LoVo (cell line): ENCODE measurements at regions not wholly inside any gene's neighbourhood (a gene's known extent, or its start where the extent isn't known, plus 50 kb on each side); places are given as distances from the start of the nearest gene placed in this dataset.
"Not testable (repeated sequence)": the region's sequence is repeated elsewhere in the genome, so short reads cannot be mapped to it uniquely, and the experiment has no call there.

Source experiments
- DNase-seq: peaks from one replicate; pipeline ENCODE4 v3.0.0-alpha.2; 2016; ENCODE audit warnings: low spot score

DNA sequence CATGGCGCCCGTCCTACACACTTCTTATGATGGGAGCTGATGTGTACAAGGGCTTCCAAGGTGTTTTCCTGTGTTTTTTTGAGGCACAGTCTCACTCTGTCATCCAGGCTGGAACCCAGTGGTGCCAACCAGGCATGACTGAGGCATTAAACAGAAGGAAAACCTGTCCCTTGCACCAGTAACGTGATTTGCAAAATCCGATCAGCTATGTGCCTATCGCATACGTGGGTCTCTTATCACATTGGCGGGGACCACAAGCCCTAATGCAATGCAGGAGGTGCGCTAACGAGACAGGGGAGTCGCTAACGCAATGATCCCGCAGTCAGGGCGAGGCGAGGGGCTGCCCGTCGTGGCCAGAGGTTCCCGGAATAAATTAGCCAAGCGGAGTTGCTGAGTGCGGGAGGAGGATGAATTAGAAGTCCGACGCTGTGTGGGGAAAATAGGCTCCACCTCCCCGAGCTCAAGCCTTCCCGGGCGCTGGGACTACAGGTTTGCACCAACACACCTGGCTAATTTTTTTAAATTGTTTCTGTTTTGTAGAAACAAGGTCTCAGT, 162.7 kb downstream of the SHOX start:
- DNase-seq, result no peak

DNA sequence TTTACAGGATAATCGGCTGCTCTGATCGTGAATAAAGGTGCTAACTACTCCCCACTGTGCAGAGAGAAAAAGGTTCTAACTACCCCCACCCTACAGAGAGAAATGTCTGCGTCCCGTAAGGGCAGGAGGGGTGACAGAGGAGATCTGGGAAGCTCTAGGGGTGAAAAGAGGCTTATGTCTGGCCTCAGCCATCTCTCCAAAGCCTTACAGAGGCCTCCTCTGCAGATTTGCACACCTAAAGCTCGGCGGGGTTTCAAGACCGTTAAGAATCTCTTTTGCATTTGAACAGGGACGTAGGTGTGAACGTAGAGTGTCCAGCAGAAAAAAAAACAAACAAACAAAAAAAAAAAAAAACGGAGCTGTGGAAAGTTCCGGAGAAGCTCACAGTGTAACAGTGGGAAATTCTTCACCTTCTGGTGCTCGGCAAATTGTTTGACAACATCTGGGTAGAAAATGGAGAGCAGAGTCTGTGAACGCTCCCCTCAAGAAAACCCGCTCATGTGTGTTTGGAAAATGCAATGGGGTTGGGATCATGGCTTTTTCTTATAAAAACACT, 161.0 kb downstream of the SHOX start:
- DNase-seq, result no peak

DNA sequence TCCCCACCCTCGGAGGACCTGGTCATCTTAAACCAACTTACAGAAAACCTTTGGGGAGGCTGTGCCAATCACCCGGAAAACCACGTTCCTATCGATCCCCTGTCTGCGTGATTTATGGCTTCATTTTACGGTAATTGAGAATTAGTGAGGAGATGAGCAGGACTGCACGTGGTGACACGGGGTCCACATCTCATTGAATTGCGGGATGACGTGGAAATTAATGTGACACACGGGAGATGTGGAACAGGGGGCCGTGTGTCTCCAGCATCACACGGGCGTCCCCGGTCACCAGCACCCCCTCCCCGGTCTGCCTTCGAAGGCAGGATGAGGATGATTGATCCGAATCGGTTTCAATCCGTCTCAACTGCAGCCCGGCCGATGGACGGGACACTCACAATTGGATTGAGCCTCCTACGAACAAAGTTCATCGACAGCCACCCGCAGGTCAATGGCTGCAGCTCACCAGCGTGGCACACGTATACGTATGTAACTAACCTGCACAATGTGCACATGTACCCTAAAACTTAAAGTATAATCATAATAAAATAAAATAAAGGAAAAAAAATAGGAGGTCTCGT, 160.3 kb downstream of the SHOX start:
- no peak for DNase-seq

DNA sequence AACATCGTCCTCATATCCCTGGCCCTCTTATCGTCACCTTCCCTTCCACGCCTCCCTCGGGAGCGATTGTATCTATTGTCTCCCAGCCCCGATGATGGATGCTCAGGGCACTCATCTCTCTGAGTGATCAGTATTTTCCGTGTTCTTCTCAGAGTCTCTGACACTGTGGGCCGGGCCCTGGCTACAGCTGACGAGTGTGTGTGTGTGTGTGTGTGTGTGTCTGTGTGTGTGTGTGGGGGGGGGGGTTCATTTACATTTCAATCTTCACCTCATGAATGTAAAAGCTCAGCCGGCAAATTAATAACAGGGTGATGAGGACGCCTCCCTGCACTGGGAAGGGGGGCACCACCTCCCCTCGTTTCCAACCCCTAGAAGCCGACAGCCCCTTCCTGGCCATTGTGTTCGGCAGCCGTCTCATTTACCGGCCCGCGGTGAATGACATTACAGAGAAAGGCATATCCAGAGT, 159.5 kb downstream of the SHOX start:
- DNase-seq, result no peak

DNA sequence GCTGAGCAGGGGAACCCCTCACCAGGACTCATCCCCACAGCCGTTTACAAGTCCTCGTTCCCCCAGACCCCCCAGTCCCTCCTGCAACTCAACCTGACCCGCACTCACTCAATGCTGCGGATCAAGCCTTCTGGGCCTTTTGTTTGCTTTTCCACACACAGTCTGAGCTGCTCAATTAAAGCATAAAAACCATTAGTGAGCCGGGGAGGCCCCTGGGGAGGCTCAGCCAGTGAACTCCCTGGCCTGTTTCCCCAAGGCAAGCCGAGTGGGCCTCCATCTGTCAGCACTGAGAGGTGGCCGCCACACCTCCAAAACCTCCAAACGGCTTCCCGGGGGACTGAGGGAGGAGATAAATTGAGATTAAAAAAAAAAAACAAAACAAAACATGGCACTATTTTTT, 158.5 kb downstream of the SHOX start:
- no peak for DNase-seq

DNA sequence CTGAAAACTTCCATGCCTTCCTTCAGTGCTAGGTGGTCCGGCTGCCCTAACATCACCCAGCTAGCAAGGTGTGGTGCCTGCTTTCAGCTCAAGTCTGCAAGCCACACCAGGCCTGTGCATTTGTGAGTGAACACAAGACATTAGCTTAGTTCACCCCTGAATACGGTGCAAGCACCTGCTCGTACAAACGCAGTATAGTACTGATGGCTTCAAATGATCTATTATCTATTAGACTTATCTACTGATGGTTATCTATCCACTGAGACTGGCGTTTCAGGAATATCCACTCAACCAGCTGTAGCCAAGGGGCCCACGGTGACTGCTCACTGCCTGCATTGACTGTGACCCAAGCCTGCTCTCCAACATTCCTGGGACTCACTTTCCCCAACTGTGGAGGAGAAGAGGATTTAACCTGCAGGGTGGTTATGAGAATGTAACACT, 155.9 kb downstream of the SHOX start:
- no peak for DNase-seq

DNA sequence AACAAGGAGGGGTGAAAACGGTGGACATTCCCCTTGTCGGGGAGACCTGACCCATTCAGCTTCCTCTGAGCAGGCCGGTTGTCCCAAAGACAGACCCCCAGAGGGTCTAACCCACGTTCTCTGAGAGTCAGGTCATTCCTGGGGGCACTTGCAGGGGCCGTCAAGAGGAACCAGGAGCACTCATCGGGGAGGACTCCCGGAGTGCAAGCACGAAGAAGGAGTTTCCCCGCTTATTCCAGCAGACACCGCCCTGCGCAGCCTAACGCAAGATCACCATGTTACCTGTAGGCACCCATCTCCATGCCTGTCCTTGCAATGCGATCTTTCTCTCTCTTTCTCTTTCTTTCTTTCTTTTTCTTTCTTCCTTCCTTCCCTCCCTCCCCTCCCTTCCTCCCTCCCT, 154.2 kb downstream of the SHOX start:
- no peak for DNase-seq

DNA sequence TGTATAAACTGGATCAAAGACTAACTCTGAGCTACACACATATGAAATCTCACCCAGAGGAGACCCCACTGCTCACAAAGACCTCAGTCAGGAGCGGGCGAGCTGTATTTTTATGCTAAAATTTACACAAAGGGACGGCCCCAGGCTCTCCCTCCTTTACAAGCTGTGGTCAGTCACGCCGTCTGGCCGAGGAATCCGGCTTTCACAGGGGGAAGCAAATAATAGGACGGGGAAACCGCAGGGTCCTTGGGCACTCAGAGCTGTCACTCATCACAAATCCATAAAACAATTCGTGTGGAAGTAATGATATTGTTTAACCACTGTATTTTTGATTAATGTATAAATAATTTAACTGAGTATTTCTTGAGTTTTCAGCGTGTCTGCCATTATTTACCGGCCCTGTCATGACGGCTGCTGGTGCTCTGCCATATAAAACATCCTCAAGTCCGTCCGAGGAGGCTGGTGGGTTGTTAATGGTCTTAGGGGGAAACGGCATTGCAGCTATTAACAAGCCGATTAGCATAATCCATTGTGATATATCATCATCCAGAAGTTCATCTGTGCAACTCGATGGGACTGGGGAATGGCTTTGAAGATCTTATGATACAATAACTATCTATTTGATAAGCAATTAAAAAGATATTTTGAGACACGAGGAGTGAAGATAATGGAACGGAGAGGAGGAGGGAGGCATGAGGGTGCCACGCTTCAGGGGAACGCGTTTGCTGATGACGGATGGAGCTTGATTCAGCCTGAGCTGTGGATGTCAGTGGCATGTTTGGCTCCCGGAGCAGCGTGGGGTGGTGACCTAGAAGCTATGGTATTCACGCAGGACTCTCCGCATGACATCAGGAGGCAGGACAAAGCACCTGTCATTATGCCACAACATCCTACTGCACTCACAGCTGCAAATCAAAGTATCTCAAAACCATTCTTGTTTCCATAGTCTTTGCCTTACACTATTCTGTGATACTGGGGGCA, 150.9 kb downstream of the SHOX start:
- no peak for DNase-seq

DNA sequence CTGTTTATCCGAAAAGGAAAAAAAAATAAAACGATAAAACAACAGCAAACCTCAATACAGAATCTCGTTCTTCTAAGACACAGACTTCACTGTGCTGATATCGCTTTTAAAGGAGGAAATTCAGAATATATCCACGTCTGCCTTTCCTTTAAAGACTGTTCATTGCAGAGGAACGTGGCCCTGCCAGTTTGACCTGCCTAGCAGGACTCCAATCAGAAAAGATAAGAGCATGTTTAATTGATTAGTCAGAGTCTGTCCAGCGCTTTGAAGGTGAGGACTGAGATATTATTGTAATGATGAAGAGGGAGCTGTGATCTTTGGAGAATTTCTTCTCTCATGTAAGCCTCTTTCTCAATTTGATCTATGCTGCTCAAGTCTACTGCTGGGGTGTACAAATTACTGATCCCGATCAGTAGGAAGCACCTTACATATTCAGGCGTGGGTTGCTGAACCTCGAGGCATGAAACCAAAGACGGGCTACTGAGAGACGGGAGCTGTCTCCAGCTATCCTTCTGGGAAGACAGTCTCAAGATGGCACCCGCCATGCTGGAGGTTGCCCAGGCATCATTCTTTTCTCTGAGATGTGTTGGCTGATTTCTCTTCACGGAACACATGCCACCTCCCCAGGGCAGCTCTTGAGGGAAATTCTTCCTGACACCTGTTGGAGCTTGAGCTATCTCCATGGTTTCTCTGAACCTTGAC, 146.1 kb downstream of the SHOX start:
- peak; percentile 58 for DNase-seq

DNA sequence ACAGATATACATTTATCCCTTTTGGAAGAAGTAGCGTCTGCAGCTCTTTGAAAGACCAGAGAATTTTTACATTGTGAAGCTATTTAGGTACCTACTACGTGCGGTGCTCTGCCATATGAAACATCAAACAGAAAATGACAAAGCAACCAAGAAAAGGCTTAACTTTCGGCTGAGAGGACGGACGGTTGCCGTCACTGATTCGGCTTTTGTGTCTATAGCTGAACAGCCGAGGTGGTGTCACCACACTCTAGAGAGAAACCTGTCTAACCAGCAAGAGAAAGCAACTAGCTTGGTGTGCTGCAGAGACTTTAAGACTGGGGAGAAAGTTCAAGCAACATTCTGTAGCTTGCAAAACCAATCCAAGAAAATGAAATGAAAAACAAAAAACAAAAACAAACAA, 145.5 kb downstream of the SHOX start:
- DNase-seq, result no peak

DNA sequence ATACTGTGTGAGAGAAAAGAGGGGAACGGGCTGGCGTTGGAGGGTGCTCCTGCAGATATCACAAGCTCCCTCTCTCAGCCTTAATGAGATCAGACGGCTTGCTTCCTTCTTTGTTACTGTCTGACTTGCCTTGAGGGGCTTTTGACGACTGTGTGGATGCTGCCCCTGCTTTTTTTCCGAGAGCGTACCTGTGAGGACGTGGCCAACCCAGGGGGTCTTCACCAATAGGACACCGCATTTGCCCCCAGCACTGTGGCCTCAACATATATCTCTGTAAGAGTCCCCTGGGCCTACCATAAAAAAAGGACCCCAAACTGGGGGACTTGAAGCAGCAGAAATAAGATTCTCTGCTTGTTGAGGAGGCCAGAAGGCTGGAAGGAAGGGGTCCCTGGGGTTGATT, 143.9 kb downstream of the SHOX start:
- DNase-seq, result no peak

DNA sequence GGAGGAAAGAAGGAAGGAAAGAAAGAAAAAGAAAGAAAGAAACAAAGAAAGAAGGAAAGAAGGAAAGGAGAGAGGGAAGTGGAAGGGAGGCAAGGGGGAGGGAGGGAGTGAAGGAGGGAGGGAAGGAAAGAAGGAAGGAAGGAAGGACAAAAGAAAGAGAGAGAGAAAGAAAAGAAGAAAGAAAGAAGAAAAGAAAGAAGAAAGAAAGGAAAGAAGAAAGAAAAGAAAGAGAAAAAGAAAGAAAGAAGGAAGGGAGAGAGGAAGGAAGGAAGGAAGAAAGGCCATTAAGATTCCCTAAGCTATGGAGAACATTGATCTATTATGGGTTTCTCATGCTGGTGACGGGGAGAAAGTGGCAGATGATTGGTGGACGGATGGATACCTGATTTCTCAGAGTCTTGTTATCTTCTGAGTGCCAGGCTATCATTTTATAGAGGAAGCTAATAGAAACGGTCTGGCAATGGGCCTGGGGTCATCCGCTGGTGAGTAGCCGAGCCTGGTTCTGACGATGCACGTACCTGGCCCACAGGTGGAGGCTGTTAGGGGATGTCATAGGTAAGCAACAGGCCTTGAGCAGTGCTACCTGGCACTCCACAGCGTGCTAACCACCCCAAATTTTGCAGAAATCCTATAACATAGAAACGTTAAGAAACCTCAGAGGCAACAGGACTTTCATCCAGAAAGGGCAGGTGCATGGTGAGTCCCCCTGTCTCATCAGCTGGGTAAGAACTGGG, 142.9 kb downstream of the SHOX start:
- DNase-seq, result no peak

DNA sequence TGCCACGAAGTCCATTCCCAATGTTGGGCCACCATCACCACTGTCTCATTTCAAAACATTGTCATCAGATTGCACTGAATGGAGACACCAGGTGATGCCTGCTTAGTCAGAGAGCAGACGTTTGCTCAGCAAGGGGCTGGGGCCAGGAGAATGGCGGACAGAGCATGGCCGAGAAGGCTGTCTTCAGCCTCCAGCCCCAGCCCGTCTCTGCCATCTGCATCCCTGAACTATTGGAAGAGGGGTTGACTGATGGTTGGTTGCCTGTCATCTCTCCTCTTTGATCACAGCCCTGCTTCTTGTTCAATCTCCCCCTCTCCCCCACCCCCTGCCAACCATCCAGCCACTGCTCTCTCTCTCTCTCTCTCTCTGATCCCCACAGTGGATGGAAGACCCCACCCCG, 140.9 kb downstream of the SHOX start:
- DNase-seq, result no peak

DNA sequence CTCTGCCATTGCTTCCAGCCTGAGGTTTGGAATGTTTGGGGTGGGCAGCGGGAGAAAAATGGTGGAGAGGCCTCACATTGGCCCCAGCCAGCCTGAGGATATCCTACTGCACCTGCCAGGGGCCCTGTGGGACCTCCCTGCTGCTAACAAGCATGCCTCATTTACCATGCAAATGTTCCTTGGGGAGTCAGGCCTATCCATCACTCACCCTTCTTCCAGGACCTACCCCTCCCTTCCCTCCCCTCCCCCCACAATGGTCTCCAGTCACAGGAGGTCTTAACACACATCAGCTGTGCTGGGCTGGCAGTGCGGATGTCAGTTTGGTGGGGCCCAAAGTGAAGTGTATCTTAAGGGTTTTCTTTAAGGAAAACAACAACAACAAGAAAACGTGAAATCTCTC, 139.2 kb downstream of the SHOX start:
- no peak for DNase-seq

DNA sequence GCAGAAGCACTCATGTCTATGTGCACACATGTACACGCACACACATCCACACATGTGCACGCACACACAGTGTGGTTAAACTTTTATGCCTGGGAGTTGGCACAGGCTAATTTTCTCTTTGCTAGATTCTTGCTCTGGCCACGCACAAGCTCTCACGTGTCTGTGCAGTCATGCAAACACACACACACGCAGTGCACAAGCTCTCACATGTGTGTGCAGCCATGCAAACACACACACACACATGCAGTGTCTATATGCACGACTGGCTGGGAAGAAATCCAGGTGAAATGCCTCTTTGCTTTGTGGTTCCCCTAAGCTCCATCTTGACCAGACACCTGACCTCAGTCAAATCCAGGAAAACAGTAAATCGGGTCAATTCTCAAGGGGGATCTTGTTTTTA, 138.0 kb downstream of the SHOX start:
- no peak for DNase-seq

DNA sequence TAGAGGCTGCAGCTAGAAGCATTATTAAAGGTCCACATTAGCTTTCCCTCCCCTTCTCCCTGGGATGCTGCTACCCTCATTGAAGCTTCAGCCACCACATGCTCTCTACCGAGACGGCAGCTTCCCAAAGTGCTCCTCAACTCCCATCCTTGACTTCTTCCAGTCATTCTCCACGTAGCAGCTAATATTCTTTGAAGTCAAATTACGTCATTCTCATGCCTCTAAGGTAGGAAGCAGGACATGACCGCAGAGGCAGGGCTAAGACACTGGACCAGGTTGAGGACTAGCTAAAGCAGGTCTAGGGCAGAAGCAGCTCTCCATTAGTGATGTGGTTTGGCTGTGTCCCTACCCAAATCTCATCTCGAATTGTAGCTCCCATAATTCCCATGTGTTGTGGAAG, 128.3 kb downstream of the SHOX start:
- no peak for DNase-seq

DNA sequence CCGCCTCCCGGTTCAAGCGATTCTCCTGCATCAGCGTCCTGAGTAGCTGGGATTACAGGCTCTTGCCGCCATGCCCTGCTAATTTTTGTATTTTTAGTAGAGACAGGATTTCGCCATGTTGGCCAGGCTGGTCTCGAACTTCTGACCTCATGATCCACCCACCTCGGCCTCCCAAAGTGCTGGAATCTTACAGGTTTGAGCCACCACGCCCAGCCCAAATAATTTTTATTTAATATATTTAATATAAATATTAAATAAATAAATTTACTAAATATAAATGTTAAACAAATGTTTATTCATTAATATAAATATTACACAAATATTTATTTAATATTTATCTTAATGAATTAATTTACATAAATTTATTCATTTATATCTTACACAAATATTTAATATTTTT, 120.2 kb downstream of the SHOX start:
- DNase-seq, result no peak

DNA sequence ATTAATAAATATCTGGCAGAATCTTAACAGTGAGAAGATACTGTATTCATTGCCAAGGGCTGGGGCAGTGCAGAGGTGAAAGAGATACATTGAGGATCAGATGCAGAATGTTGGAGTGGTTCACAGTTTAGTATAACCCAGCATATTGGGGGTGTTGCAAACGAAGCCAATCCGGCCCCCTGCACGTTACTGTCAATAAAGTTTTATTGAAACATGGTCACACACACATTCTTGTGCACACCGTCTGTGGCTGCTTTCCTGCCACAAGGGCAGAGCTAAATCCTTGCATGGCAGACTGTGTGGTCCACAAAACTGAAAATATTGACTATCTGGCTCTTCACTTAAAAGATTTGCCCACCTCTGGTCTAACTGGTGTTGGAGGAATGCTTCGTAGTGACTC, 119.7 kb downstream of the SHOX start:
- DNase-seq, result no peak

DNA sequence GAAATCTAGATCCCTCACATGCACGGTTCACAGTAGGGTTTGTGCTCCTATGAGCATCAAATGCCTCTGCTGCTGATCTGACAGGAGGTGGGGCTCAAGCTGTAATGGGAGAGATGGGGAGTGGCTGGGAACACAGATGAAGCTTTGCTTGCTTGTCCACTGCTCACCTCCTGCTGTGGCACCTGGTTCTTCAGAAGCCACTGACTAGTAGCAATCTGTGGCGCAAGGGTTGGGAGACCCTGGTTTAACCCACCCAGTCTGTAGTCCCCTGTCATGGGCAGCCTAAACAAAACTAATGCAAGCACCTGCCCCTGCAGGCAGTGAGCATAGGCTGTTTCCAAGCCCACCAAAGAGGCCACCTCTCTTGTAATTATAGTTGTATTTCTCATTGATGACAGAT, 116.6 kb downstream of the SHOX start:
- DNase-seq, result no peak

DNA sequence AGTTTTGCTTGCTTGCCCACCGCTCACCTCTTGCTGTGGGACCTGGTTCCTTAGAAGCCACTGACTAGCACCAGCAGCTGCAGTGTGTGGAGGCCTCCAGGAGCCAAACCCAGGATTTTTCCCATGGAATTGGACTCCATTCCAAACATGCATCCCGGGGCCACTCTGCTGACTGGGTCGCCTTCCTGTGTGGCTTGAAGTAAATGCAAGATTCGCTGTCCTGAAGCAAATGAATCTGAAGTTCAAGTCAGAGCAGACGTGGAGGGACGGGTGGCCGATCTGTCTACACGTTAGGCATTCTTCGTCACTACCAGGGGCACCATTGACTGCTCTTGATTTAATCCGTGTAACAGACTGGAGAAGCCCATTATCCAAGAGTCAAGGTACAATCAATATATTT, 109.0 kb downstream of the SHOX start:
- DNase-seq, result no peak

DNA sequence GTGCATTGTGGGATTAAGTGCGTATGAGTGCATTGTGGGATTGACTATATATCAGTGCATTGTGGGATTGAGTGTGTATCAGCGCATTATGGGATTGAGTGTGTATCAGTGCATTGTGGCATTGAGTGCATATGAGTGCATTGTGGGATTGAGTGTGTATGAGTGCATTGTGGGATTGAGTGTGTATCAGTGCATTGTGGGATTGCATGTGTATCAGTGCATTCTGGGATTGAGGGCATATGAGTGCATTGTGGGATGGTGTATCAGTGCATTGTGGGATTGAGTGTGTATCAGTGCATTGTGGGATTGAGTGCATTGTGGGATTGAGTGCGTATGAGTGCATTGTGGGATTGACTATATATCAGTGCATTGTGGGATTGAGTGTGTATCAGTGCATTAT, 106.4 kb downstream of the SHOX start:
- not testable (repeated sequence) for DNase-seq

DNA sequence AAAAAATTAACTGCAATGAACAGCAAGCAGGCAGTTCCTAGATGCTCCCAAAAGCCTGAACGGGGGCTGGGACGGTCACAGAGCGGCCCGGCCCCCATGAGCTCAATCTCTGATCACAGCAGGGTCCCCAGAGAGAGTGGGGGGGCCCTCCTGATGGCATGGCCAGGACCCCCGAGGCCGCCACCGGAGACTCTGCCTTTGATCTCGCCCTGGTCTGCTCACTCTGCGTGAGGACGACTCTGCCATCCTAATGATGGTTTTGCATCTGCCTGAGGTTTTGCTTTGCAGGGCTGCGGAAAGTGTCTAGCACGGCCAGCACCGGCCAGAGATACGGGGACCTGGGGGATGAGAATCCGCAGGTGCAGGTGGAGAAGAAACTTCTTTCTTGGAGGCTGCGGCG, 103.8 kb downstream of the SHOX start:
- DNase-seq, result no peak
